Esophagus squamous epithelium (tissue), 5 donors: ENCODE measurements at regions not wholly inside any gene's neighbourhood (a gene's known extent, or its start where the extent isn't known, plus 50 kb on each side); places are given as distances from the start of the nearest gene placed in this dataset.
A peak's percentile ranks its signal among the peaks of the same experiment; 100 is the strongest.

Experiments
- DNase-seq: peaks from one replicate; lab custom pipeline; 2025; lab: John Stamatoyannopoulos, UW
- H3K27ac ChIP-seq, 4 donors: fragments of 200-600 bp; sonication (generic); one replicate each; pipeline ENCODE4 v1.5.1; 2016 to 2019; ENCODE audit warnings: mild to moderate bottlenecking in 1 of 4
- H3K27me3 ChIP-seq, 4 donors: fragments of 200-600 bp; sonication (generic); 1 replicate in 3 of 4; 2 replicates in 1 of 4; pipeline versions ENCODE4 v1.5.1 to v1.6.0; 2017 to 2021; ENCODE audit warnings: antibody characterized with exemption in 1 of 4
- H3K36me3 ChIP-seq, 3 donors: fragments of 200-600 bp; sonication (generic); one replicate each; pipeline ENCODE4 v1.5.1; 2016 to 2019
- H3K4me1 ChIP-seq, 3 donors: fragments of 200-600 bp; sonication (generic); one replicate each; pipeline ENCODE4 v1.5.1; 2017 to 2019
- H3K4me3 ChIP-seq, 4 donors: fragments of 200-600 bp; sonication (generic); 1 replicate in 3 of 4; 2 replicates in 1 of 4; pipeline ENCODE4 v1.5.1; 2016 to 2019; ENCODE audit warnings: mild to moderate bottlenecking in 2 of 4, moderate library complexity in 1 of 4
- H3K9me3 ChIP-seq, 3 donors: fragments of 200-600 bp; sonication (generic); one replicate each; pipeline ENCODE4 v1.5.1; 2016 to 2019
- POLR2A ChIP-seq, 4 donors: fragments of 450-650 bp; IDR thresholded peaks; one replicate each; pipeline ENCODE4 v1.6.1; 2017; ENCODE audit warnings: antibody characterized with exemption in 4 of 4, mild to moderate bottlenecking in 4 of 4, moderate library complexity in 3 of 4
- WGBS, 2 donors: methylation state at CpG; one replicate each; pipeline ENCODE4 v1.1.5; 2018; 5-methylcytosine and 5-hydroxymethylcytosine counted together
- intact Hi-C: fragments of 100-400 bp; cut with DNase I; formaldehyde crosslinking; loops from one replicate; pipeline ENCODE4 v1.15.0; 2022
- TF ChIP-seq, protein P1 (sequence below), 6 experiments: fragments of 450-650 bp in 4 of 6; fragments of 200-600 bp in 2 of 6; sonication (generic) in 2 of 6; IDR thresholded peaks; one replicate each; pipeline ENCODE4 v1.5.1; 2016 to 2019; ENCODE audit warnings: antibody characterized with exemption in 6 of 6, mild to moderate bottlenecking in 4 of 6, moderate library complexity in 4 of 6
- donor health status: DM: yes; HTN: yes; CAD: no.

GRCh38 chr6:16987996-16988395 lies 113.9 kb upstream of the STMND1 start:
- H3K9me3 ChIP-seq = no peaks in the 10 kb centered on the region
- intact Hi-C loops = no loop called here
- no peaks in the 10 kb centered on the region for H3K27me3 ChIP-seq
- no peak for TF ChIP-seq POLR2A (IDR thresholded peaks at IDR 0.05)
- TF ChIP-seq, protein P1, sequence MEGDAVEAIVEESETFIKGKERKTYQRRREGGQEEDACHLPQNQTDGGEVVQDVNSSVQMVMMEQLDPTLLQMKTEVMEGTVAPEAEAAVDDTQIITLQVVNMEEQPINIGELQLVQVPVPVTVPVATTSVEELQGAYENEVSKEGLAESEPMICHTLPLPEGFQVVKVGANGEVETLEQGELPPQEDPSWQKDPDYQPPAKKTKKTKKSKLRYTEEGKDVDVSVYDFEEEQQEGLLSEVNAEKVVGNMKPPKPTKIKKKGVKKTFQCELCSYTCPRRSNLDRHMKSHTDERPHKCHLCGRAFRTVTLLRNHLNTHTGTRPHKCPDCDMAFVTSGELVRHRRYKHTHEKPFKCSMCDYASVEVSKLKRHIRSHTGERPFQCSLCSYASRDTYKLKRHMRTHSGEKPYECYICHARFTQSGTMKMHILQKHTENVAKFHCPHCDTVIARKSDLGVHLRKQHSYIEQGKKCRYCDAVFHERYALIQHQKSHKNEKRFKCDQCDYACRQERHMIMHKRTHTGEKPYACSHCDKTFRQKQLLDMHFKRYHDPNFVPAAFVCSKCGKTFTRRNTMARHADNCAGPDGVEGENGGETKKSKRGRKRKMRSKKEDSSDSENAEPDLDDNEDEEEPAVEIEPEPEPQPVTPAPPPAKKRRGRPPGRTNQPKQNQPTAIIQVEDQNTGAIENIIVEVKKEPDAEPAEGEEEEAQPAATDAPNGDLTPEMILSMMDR (IDR thresholded peaks at IDR 0.05) = no peak
- 80 to 86% methylated on average over 1 of the region's 1 CpG for WGBS, 2 donors
- no peak overlapping the region for H3K4me3 ChIP-seq
- H3K36me3 ChIP-seq = no peaks in the 10 kb centered on the region
- H3K4me1 ChIP-seq = peaks cover 0 to 17% (median 8%) of the 10 kb centered on the region in 3 donors
- no peak overlapping the region for H3K27ac ChIP-seq
- no peak for DNase-seq

GRCh38 chr6:16985513-16986284 lies 116.2 kb upstream of the STMND1 start:
- intact Hi-C loops = no loop called here
- H3K4me1 ChIP-seq = peaks cover 0 to 17% (median 8%) of the 10 kb centered on the region in 3 donors
- no peak for DNase-seq
- no peaks in the 10 kb centered on the region for H3K27me3 ChIP-seq
- H3K9me3 ChIP-seq = no peaks in the 10 kb centered on the region
- H3K27ac ChIP-seq = peak overlapping the region; percentile 21 to 63 (median 58)
- peak overlapping the region in 2 of 4 donors; percentile 10 to 19 for H3K4me3 ChIP-seq
- TF ChIP-seq, protein P1 (IDR thresholded peaks at IDR 0.05) = no peak
- no peak for TF ChIP-seq POLR2A (IDR thresholded peaks at IDR 0.05)
- WGBS, 2 donors = 13 to 17% methylated on average over 10 of the region's 10 CpGs
- no peaks in the 10 kb centered on the region for H3K36me3 ChIP-seq

- H3K36me3 ChIP-seq = no peaks in the 10 kb centered on the region
- H3K27ac ChIP-seq = no peak overlapping the region
- peaks cover 0 to 12% (median 0%) of the 10 kb centered on the region in 4 donors for H3K27me3 ChIP-seq
- TF ChIP-seq, protein P1 (IDR thresholded peaks at IDR 0.05) = no peak
- TF ChIP-seq POLR2A (IDR thresholded peaks at IDR 0.05) = no peak
- DNase-seq = no peak
- WGBS, 2 donors = 40 to 56% methylated on average over 3 of the region's 3 CpGs
- H3K4me3 ChIP-seq = no peak overlapping the region
- H3K9me3 ChIP-seq = no peaks in the 10 kb centered on the region
- intact Hi-C loops = no loop called here
- peaks cover 0 to 17% (median 8%) of the 10 kb centered on the region in 3 donors for H3K4me1 ChIP-seq
Observed at GRCh38 chr6:16982807-16983206, 119.0 kb upstream of the STMND1 start.

DNA sequence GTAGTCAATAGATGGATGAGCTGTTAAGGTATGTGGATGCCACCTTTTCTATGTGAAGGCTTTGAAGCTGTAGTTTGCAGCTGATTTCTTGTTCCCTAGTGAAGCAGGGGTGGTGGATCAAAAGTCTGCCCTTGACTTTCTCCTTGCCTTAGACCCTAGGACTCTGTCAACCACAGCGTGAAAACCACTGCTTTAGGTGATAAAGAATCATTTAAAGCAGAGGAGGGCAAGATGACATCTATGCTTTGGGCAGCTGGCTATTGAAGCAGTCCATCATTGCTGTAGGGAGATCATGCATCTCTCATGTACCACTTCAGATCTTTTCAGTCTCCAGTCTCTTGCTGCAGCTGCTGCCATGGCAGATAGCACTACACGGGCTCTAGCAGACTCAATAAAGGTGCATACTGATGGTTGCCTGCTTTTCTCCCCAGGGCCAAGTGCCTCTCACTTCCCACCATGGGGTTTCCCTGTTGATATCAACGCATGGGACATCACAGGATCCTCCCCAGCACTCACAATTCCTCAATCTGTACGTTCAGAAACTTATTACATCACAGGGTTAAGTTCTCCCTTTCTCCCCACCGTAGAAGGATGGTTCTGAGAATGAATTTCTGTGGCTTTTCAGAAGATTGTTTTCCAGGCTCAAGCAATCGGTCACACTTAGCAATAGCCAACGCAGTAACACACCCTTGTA lies 122.0 kb upstream of the STMND1 start:
- Histone ChIP-seq H3K27ac (no peak overlapping the region), H3K27me3 (peaks cover 0 to 21% (median 0%) of the 10 kb centered on the region in 4 donors), H3K4me1 (no peaks in the 10 kb centered on the region), H3K4me3 (no peak overlapping the region), H3K36me3 (no peaks in the 10 kb centered on the region), H3K9me3 (no peaks in the 10 kb centered on the region)
- TF ChIP-seq, protein P1 (IDR thresholded peaks at IDR 0.05) = no peak
- no peak for TF ChIP-seq POLR2A (IDR thresholded peaks at IDR 0.05)
- intact Hi-C loops = loop anchor here (10.0 kb wide), 1 partner anchor 85 kb away; no protein-coding TSS in a partner anchor
- WGBS, 2 donors = 78% methylated on average over 7 of the region's 7 CpGs
- no peak for DNase-seq

DNA sequence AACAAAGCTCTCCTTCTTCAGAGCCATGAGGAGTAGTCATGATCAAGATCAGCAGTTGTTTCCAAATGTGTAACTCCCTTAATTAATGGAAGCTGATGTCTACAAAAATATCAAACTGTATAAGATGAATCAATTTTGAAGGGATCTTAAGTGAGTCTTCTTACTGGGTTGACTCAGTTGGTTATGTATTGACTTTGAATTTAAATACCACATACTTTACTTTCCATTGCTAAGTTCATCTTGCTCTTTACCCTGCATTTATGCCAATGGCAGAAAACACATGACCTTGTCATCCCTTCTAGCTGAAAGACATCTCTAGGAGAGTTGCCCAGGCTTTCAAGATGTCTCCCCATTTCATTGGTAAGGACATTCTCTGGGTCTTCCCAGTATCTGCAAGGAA lies 123.2 kb upstream of the STMND1 start:
- TF ChIP-seq, protein P1 (IDR thresholded peaks at IDR 0.05) = no peak
- no peak for TF ChIP-seq POLR2A (IDR thresholded peaks at IDR 0.05)
- intact Hi-C loops = loop anchor here (10.0 kb wide), 1 partner anchor 86 kb away; no protein-coding TSS in a partner anchor
- no peak overlapping the region for H3K27ac ChIP-seq

More for the DNA sequence above, 123.2 kb upstream of the STMND1 start:
- Histone ChIP-seq H3K4me1 (no peaks in the 10 kb centered on the region), H3K36me3 (no peaks in the 10 kb centered on the region), H3K9me3 (no peaks in the 10 kb centered on the region), H3K4me3 (no peak overlapping the region), H3K27me3 (peaks cover 0 to 27% (median 0%) of the 10 kb centered on the region in 4 donors)
- no peak for DNase-seq
